ENCODE measurements at regions not wholly inside any gene's neighbourhood (a gene's known extent, or its start where the extent isn't known, plus 50 kb on each side); places are given as distances from the start of the nearest gene placed in this dataset.

GRCh38 chr7:96527133-96527827, 182.4 kb downstream of the SEM1 start:
- H3K27ac ChIP-seq, result no peak overlapping the region
- no peak for TF ChIP-seq CTCF (IDR thresholded peaks at IDR 0.05; ENCODE audit: low read depth, low read length)
- no peaks in the 10 kb centered on the region for H3K4me1 ChIP-seq (ENCODE audit: low read depth)
- no peak for DNase-seq (ENCODE audit: low read depth in 1 of 2, low spot score in 1 of 2)
- no peaks in the 10 kb centered on the region for H3K9me3 ChIP-seq (ENCODE audit: low read depth)
- no peaks in the 10 kb centered on the region for H3K27me3 ChIP-seq
- H3K4me3 ChIP-seq, result no peak overlapping the region
- H3K36me3 ChIP-seq, result no peaks in the 10 kb centered on the region

- H3K36me3 ChIP-seq, result no peaks in the 10 kb centered on the region
- no peaks in the 10 kb centered on the region for H3K27me3 ChIP-seq
- no peak for DNase-seq (ENCODE audit: low read depth in 1 of 2, low spot score in 1 of 2)
- no peak overlapping the region for H3K4me3 ChIP-seq
- no peak overlapping the region for H3K27ac ChIP-seq
- no peaks in the 10 kb centered on the region for H3K4me1 ChIP-seq (ENCODE audit: low read depth)
- no peaks in the 10 kb centered on the region for H3K9me3 ChIP-seq (ENCODE audit: low read depth)
- no peak for TF ChIP-seq CTCF (IDR thresholded peaks at IDR 0.05; ENCODE audit: low read depth, low read length)
Observed at GRCh38 chr7:96526496-96526895, 183.2 kb downstream of the SEM1 start.

GRCh38 chr7:96521068-96521894, 188.4 kb downstream of the SEM1 start:
- no peak overlapping the region for H3K27ac ChIP-seq
- H3K9me3 ChIP-seq (ENCODE audit: low read depth), result no peaks in the 10 kb centered on the region
- no peak for DNase-seq (ENCODE audit: low read depth in 1 of 2, low spot score in 1 of 2)
- no peaks in the 10 kb centered on the region for H3K36me3 ChIP-seq
- H3K4me1 ChIP-seq (ENCODE audit: low read depth), result no peaks in the 10 kb centered on the region
- no peak overlapping the region for H3K4me3 ChIP-seq
- TF ChIP-seq CTCF (IDR thresholded peaks at IDR 0.05; ENCODE audit: low read depth, low read length), result no peak
- H3K27me3 ChIP-seq, result no peaks in the 10 kb centered on the region

GRCh38 chr7:96508371-96508770, 186.5 kb upstream of the SLC25A13 start:
- H3K27ac ChIP-seq, result no peak overlapping the region
- no peaks in the 10 kb centered on the region for H3K9me3 ChIP-seq (ENCODE audit: low read depth)
- H3K4me3 ChIP-seq, result no peak overlapping the region
- no peaks in the 10 kb centered on the region for H3K36me3 ChIP-seq
- peak in 1 of 2 donors; percentile 6 for DNase-seq (ENCODE audit: low read depth in 1 of 2, low spot score in 1 of 2)
- no peak for TF ChIP-seq CTCF (IDR thresholded peaks at IDR 0.05; ENCODE audit: low read depth, low read length)
- H3K27me3 ChIP-seq, result no peaks in the 10 kb centered on the region
- no peaks in the 10 kb centered on the region for H3K4me1 ChIP-seq (ENCODE audit: low read depth)

- no peaks in the 10 kb centered on the region for H3K27me3 ChIP-seq
- no peak overlapping the region for H3K27ac ChIP-seq
- H3K9me3 ChIP-seq (ENCODE audit: low read depth), result no peaks in the 10 kb centered on the region
- DNase-seq (ENCODE audit: low read depth in 1 of 2, low spot score in 1 of 2), result no peak
- H3K36me3 ChIP-seq, result no peaks in the 10 kb centered on the region
- no peaks in the 10 kb centered on the region for H3K4me1 ChIP-seq (ENCODE audit: low read depth)
- H3K4me3 ChIP-seq, result no peak overlapping the region
- TF ChIP-seq CTCF (IDR thresholded peaks at IDR 0.05; ENCODE audit: low read depth, low read length), result no peak
Observed at GRCh38 chr7:96503597-96503996, 181.7 kb upstream of the SLC25A13 start.
